CD4-positive, alpha-beta T cell treated with Interleukin-17A for 1 hour (primary cell): ENCODE measurements at regions not wholly inside any gene's neighbourhood (a gene's known extent, or its start where the extent isn't known, plus 50 kb on each side); places are given as distances from the start of the nearest gene placed in this dataset.

Source experiments
- DNase-seq: peaks from one replicate; pipeline ENCODE4 v3.0.0-alpha.2; 2020

GRCh38 chr16:51886456-51886855 is 660.5 kb downstream of the TOX3 start:
- no peak for DNase-seq

DNA sequence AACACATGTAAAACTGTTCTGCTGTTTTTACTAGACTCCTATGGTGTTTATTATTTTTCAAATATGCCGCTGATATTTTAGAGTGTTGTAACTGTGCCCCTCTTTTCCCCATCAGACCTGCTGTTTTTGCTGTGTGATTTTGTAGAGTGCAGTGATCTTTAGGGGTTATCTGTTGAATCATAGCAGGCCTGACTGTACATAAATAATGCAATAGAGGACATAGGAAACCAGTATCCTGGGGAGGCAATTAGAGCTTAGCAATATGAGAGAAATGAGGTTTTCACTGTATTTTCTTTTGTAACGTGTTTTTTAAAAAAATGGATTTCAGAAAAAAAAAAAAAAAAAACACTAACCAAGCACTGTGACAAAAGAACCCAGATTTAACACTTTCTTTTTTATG is 662.2 kb downstream of the TOX3 start:
- DNase-seq: no peak

- no peak for DNase-seq
Observed at GRCh38 chr16:51881731-51882130, 665.2 kb downstream of the TOX3 start.

- DNase-seq: no peak
Observed at GRCh38 chr16:51880776-51881175, 666.2 kb downstream of the TOX3 start.

- DNase-seq: no peak
Observed at GRCh38 chr16:51877686-51878085, 669.3 kb downstream of the TOX3 start.

DNA sequence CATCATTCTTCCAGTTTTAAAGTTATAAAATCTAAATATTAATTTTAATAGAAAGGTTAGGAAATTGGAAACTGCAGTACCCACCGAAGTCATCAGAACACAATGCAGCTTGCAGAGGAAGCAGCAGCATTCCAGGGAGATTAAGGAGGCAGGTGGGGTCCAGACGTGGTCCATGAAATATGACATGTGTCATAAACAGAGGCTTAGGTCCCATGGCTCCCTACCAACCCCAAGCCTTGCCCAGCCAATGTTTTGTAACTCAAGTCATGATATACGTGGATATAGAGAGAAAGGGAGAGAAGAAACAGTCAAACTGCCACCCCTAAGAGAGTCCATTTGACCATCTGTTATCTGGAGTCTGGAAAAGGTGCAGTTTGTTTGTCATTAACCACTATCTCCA is 670.0 kb downstream of the TOX3 start:
- DNase-seq: no peak

DNA sequence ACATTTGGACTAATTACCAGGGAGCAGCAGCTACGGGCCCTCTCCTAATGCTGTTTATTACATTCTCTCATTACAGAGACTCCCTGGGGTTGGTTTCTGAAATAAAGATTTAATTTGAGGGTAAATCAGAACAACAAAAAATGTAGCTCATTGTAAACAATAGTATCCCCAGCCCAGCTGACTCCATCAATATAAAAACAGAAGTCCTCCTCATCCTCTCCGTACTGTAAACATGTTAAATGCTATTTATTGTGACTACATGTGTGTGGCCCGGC is 670.4 kb downstream of the TOX3 start:
- DNase-seq: no peak

GRCh38 chr16:51875834-51876600 is 670.9 kb downstream of the TOX3 start:
- no peak for DNase-seq

GRCh38 chr16:51872524-51872923 is 674.4 kb downstream of the TOX3 start:
- DNase-seq: no peak

GRCh38 chr16:51870296-51870854 is 676.6 kb downstream of the TOX3 start:
- DNase-seq: no peak

DNA sequence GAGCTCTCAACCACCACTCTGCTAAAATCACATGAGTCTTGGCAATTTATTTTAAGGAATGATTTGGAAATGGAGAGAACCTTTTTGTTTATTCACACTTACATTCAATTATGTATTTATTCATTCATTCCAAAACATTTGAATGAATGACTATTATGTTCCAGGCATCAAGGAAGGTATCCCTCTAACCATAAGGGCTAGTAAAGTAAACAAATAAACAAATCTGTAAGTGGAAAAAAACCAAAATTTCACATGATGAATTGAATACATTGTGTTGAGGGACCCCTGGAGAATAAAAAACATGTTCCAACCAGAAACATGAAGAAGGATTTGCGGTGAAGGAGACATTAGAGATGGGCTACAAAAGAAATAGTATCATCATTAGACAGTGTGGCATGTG is 677.8 kb downstream of the TOX3 start:
- DNase-seq: no peak

DNA sequence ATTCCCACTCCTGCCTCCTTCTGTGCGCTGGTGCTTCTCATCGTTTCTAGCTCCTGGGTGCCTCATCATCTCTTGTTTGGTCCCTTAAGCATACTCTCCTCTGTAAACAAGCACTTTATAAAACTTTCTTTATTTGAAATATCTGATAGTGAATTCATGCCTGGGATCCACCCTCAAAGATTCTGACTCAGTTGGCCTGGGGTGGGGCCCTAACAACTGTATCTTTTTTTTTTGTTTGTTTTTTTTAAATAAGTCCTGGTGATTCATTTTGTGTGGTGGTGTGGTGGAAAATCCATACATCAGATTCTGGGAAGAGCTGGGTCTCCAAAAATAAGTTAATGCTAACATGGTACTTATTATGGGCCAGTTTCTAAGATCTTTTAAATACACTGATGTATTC is 678.3 kb downstream of the TOX3 start:
- DNase-seq: no peak

DNA sequence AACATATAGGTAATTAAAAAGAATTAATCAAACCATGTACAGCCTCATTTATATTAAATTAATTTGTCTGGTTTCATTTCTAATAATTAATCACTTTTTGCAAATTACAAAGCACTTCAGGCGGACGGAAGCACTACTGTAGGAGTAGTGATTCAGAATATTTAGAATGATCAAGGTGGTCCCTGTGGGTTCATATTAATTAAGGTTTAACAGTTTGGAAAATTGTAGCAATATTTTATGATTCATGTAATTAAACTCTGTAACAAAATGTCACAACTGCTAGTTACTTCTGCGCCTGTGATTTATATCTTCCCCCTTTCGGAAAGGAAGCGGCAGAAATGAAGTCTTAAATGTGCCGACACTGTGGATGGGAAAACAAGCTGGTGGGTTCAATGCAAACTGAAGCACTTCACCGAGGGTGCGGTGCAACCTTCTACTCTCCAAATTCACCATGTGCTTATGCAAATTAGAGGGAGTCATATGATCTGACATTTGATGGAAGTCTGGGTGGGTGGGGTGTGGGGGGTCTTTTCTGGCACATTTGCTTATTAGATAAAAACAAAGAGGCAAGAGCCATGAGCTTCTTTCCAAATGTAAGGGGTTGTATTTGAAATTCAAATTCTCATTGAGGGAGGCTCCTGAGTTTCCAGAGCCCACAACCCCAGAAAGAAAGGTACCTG is 679.4 kb downstream of the TOX3 start:
- DNase-seq: no peak

DNA sequence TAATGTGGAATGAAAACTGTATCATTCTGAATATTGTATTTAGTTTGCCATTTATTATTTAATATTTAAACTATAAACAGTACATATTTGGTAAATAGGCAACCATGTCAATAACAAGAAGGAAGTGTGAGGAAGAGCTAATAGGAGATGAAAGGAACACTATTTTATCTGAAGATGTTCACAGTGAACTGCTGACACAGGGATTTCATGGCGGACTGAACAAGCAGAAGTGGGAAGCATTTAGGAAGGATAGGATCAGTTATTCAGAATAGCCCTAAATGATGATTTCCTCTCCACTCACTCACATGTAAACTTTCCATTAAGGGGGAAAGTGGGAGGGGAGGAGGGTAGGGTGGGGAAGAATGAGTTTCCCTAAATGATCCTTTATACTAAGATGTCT is 682.4 kb downstream of the TOX3 start:
- no peak for DNase-seq

DNA sequence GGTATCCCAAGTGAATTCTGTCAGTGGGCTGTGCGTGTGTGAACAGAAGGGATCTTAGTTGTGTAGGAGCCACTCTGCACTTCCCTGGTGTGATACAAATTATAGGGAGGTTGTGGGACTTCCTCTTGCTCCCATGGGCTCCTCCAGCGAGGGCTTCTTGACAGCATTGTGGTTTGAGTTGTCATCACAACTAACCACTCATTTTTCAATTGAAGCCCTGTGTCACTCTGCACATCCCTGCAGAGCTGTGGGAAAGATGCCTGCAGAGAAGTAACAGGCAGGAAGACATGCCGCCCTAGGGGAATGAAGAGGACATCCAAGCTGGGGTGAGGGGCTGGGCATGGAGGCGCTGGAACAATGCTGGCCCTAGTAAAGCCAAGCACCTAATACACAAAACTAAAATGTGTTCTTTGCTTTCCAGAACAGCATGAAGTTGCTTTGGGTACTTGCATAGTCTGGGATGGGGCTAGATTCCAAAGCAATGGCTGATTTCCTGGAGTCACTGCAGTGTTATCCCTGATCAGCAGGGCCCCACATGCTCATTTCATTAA is 692.5 kb downstream of the TOX3 start:
- DNase-seq: no peak

DNA sequence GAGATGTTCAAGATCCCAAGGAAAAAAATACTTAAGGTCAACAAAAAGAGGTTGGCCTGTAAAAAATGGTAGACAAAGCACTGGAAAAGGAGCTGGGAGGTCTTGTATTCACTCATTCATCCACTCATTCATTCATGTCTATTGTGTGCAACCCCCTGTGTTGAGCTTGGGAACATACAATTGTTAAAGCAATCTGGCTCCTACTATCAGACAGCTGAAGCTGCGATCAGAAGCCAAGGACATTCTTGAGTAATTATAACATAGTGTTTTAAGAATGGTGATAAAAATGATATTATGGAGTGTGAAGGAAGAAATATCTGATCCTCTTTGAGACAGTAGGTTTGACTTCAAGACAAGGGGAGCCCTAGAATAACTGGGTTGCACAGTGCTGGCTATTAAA is 693.4 kb downstream of the TOX3 start:
- DNase-seq: no peak

DNA sequence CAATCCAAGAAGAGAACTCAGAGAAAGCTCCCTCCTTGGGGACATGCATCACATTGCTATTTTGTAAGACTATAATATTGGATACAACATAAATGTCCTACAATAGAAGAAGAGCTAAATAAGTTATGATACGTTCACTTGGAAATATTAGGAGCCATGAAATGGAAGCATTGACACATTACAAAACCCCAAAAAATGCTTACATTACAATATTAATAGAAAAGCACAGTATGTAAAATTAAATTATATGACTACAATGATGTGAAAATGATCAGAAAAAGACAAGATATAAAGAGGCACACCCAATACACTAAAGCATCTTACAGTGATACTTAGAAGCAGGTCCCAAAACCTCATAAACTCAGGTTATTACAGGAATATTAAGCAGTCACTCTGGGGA is 694.1 kb downstream of the TOX3 start:
- DNase-seq: no peak

DNA sequence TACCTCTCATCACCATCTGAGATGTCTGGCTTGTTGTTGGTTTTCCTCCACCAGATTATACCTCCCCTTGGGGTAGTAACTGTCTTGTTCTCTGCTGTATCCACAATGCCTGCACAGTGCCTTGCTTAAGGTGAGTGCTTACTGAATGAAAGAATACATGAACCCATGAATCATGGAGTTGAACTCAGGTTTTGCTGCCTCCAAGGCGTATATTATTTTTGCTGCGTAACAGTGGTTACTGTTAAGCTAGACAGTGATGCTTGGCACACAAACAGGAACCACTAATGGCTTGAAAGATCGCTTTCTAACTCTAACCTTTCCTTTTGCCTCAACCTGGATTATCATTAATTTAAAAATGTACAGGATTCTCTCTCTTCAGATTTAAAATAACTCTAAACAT is 695.8 kb downstream of the TOX3 start:
- no peak for DNase-seq

GRCh38 chr16:51849715-51850114 is 697.2 kb downstream of the TOX3 start:
- DNase-seq: no peak

- no peak for DNase-seq
Observed at GRCh38 chr16:51845586-51846305, 694.7 kb upstream of the SALL1 start.

- no peak for DNase-seq
Observed at GRCh38 chr16:51839727-51840462, 688.8 kb upstream of the SALL1 start.

- no peak for DNase-seq
Observed at GRCh38 chr16:51834794-51835193, 683.7 kb upstream of the SALL1 start.

GRCh38 chr16:51834133-51834532 is 683.1 kb upstream of the SALL1 start:
- DNase-seq: no peak
